ENCODE measurements at regions not wholly inside any gene's neighbourhood (a gene's known extent, or its start where the extent isn't known, plus 50 kb on each side); places are given as distances from the start of the nearest gene placed in this dataset.
"Not testable (repeated sequence)": the region's sequence is repeated elsewhere in the genome, so short reads cannot be mapped to it uniquely, and the experiment has no call there.

DNA sequence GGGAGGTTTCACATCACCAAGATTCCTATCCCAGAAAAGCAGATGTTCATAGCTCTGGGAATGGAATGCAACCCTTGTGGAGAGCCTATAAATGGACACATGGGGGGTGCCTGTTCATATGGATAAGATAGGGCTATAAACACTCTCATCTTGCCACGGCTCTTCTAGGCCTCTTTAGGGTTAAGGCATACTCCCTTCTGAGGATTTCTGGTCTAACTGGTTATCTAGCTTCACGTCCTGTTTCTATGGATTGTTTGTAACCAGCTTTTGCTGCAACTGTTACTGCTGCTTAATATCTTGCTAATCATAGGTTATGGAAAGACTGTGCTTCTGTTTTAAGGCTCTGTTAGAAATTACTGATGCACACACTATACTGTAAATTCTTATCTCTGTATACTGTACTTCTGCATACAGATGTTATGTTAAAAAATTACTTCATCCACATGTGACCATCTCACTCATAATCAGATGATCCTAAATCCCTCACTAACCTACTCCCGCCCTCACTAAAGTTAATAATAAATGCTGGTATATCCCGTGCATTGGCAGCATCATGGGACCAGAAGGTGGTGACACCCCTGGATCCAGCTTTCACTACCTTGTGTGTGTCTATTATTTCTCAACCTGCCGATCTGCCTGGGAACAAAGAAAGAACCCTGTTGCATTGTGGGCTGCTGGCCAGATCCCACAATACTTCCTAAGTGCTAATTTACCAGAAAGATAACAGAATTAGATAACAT is 68.7 kb downstream of the PRKAB2 start:
- TF ChIP-seq, protein P1, sequence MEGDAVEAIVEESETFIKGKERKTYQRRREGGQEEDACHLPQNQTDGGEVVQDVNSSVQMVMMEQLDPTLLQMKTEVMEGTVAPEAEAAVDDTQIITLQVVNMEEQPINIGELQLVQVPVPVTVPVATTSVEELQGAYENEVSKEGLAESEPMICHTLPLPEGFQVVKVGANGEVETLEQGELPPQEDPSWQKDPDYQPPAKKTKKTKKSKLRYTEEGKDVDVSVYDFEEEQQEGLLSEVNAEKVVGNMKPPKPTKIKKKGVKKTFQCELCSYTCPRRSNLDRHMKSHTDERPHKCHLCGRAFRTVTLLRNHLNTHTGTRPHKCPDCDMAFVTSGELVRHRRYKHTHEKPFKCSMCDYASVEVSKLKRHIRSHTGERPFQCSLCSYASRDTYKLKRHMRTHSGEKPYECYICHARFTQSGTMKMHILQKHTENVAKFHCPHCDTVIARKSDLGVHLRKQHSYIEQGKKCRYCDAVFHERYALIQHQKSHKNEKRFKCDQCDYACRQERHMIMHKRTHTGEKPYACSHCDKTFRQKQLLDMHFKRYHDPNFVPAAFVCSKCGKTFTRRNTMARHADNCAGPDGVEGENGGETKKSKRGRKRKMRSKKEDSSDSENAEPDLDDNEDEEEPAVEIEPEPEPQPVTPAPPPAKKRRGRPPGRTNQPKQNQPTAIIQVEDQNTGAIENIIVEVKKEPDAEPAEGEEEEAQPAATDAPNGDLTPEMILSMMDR (IDR thresholded peaks at IDR 0.05; ENCODE audit: insufficient read depth, low read depth, low read length) = not testable (repeated sequence)
- TF ChIP-seq EZH2 (IDR thresholded peaks at IDR 0.05; ENCODE audit: insufficient read depth, low read length) = not testable (repeated sequence)
